ENCODE measurements at regions not wholly inside any gene's neighbourhood (a gene's known extent, or its start where the extent isn't known, plus 50 kb on each side); places are given as distances from the start of the nearest gene placed in this dataset.
"Not testable (repeated sequence)": the region's sequence is repeated elsewhere in the genome, so short reads cannot be mapped to it uniquely, and the experiment has no call there.

GRCh38 chr15:70576696-70577095, 186.7 kb downstream of the UACA start:
- DNase-seq = no peak

- no peak for DNase-seq
Measured at GRCh38 chr15:70576276-70576675, 187.1 kb downstream of the UACA start.

- no peak for DNase-seq
Measured at GRCh38 chr15:70575231-70576226, 187.8 kb downstream of the UACA start.

GRCh38 chr15:70574325-70574724, 189.0 kb downstream of the UACA start:
- DNase-seq = not testable (repeated sequence)

GRCh38 chr15:70573121-70573850, 190.1 kb downstream of the UACA start:
- DNase-seq = no peak

GRCh38 chr15:70569714-70570231, 193.6 kb downstream of the UACA start:
- no peak for DNase-seq

GRCh38 chr15:70569091-70569713, 194.2 kb downstream of the UACA start:
- peak; percentile 60 for DNase-seq

GRCh38 chr15:70566989-70567388, 196.4 kb downstream of the UACA start:
- DNase-seq = no peak

- no peak for DNase-seq
Measured at GRCh38 chr15:70566047-70566835, 197.1 kb downstream of the UACA start.

GRCh38 chr15:70563561-70564095, 199.7 kb downstream of the UACA start:
- no peak for DNase-seq

GRCh38 chr15:70562906-70563305, 200.5 kb downstream of the UACA start:
- DNase-seq = no peak

- no peak for DNase-seq
Measured at GRCh38 chr15:70561885-70562284, 201.5 kb downstream of the UACA start.

GRCh38 chr15:70560617-70561328, 202.6 kb downstream of the UACA start:
- DNase-seq = no peak

GRCh38 chr15:70559265-70560239, 203.8 kb downstream of the UACA start:
- peak; percentile 32 for DNase-seq

- DNase-seq = no peak
Measured at GRCh38 chr15:70558406-70559264, 204.7 kb downstream of the UACA start.

- DNase-seq = no peak
Measured at GRCh38 chr15:70557521-70558258, 205.7 kb downstream of the UACA start.

GRCh38 chr15:70556779-70557178, 206.6 kb downstream of the UACA start:
- no peak for DNase-seq

GRCh38 chr15:70556151-70556741, 207.1 kb downstream of the UACA start:
- DNase-seq = no peak
